Loucy (cell line): ENCODE measurements at regions not wholly inside any gene's neighbourhood (a gene's known extent, or its start where the extent isn't known, plus 50 kb on each side); places are given as distances from the start of the nearest gene placed in this dataset.

ENCODE experiments used
- H2AFZ ChIP-seq: fragments of 200-600 bp; sonication (generic); 2 replicates; pipeline ENCODE4 v1.6.0; 2016; ENCODE audit warnings: antibody characterized with exemption, mild to moderate bottlenecking, low read length, moderate library complexity
- H3F3A ChIP-seq: fragments of 200-600 bp; 2 replicates; pipeline ENCODE4 v1.6.0; 2016; ENCODE audit warnings: antibody characterized with exemption, low read depth, mild to moderate bottlenecking
- H3K27me3 ChIP-seq: fragments of 200-600 bp; sonication (generic); 2 replicates; pipeline ENCODE4 v1.6.1; 2014; ENCODE audit warnings: low read length, mild to moderate bottlenecking; ENCODE audit not compliant: insufficient read depth, poor library complexity, severe bottlenecking
- H3K36me3 ChIP-seq: fragments of 200-600 bp; sonication (generic); 2 replicates; pipeline ENCODE4 v1.6.1; 2016; ENCODE audit warnings: low read length; ENCODE audit not compliant: insufficient read depth
- H3K4me1 ChIP-seq: fragments of 200-600 bp; sonication (generic); 2 replicates; pipeline ENCODE4 v1.5.1; 2014; ENCODE audit warnings: low read length, mild to moderate bottlenecking; ENCODE audit not compliant: insufficient read depth, poor library complexity, severe bottlenecking
- H3K4me2 ChIP-seq: fragments of 200-600 bp; sonication (generic); 2 replicates; pipeline ENCODE4 v1.6.0; 2014; ENCODE audit warnings: antibody characterized with exemption, low read length, low read depth, mild to moderate bottlenecking; ENCODE audit not compliant: poor library complexity, severe bottlenecking
- H3K4me3 ChIP-seq: fragments of 200-600 bp; sonication (generic); 2 replicates; pipeline ENCODE4 v1.5.1; 2014; ENCODE audit warnings: low read length, mild to moderate bottlenecking, mixed read lengths; ENCODE audit not compliant: poor library complexity, severe bottlenecking
- H3K79me2 ChIP-seq: fragments of 200-600 bp; sonication (generic); 2 replicates; pipeline ENCODE4 v1.6.1; 2014; ENCODE audit warnings: low read length; ENCODE audit not compliant: insufficient read depth
- H3K9ac ChIP-seq: fragments of 200-600 bp; sonication (generic); 2 replicates; pipeline ENCODE4 v1.6.0; 2014; ENCODE audit warnings: mild to moderate bottlenecking, low read depth, low read length, moderate library complexity; ENCODE audit not compliant: poor library complexity, severe bottlenecking
- H3K9me2 ChIP-seq: fragments of 200-600 bp; sonication (generic); replicated peaks from 2 replicates; pipeline ENCODE4 v1.6.1; 2016; ENCODE audit warnings: low read depth, low read length, mixed read lengths
- H3K9me3 ChIP-seq: fragments of 200-600 bp; sonication (generic); 2 replicates; pipeline ENCODE4 v1.6.1; 2014; ENCODE audit warnings: mild to moderate bottlenecking, antibody characterized with exemption, low read length, low read depth; ENCODE audit not compliant: insufficient read depth
- H4K20me1 ChIP-seq: fragments of 200-600 bp; sonication (generic); 2 replicates; pipeline ENCODE4 v1.6.0; 2014; ENCODE audit warnings: antibody characterized with exemption, low read length, mild to moderate bottlenecking; ENCODE audit not compliant: insufficient read depth, poor library complexity, severe bottlenecking
- CTCF ChIP-seq: fragments of 200-600 bp; sonication (generic); conservative IDR thresholded peaks from 2 replicates; pipeline ENCODE4 v1.5.1; 2014; ENCODE audit warnings: mild to moderate bottlenecking, antibody characterized with exemption, low read length
- EZH2phosphoT487 ChIP-seq: fragments of 200-600 bp; IDR thresholded peaks from 2 replicates; pipeline ENCODE4 v1.6.1; 2018; ENCODE audit warnings: antibody characterized with exemption, mild to moderate bottlenecking, moderate library complexity, borderline replicate concordance

GRCh38 chr5:29547236-29547865, 1646.1 kb upstream of the CDH6 start:
- H3K9me2 ChIP-seq: no peaks in the 10 kb centered on the region
- H4K20me1 ChIP-seq: no peaks in the 10 kb centered on the region
- no peaks in the 10 kb centered on the region for H3K9me3 ChIP-seq
- H3F3A ChIP-seq: no peaks in the 10 kb centered on the region
- H3K4me1 ChIP-seq: no peaks in the 10 kb centered on the region
- H3K79me2 ChIP-seq: no peaks in the 10 kb centered on the region
- H3K36me3 ChIP-seq: no peaks in the 10 kb centered on the region
- H2AFZ ChIP-seq: no peak overlapping the region
- no peak overlapping the region for H3K9ac ChIP-seq
- no peak overlapping the region for H3K4me2 ChIP-seq
- TF ChIP-seq EZH2phosphoT487 (no peak), CTCF (no peak)
- H3K4me3 ChIP-seq: no peak overlapping the region
- no peaks in the 10 kb centered on the region for H3K27me3 ChIP-seq

GRCh38 chr5:29543501-29543900, 1650.0 kb upstream of the CDH6 start:
- H3K9me2 ChIP-seq: no peaks in the 10 kb centered on the region
- no peaks in the 10 kb centered on the region for H3K27me3 ChIP-seq
- H3F3A ChIP-seq: no peaks in the 10 kb centered on the region
- H3K9ac ChIP-seq: no peak overlapping the region
- no peaks in the 10 kb centered on the region for H3K36me3 ChIP-seq
- H3K9me3 ChIP-seq: no peaks in the 10 kb centered on the region
- H3K4me2 ChIP-seq: no peak overlapping the region
- H3K79me2 ChIP-seq: no peaks in the 10 kb centered on the region
- TF ChIP-seq EZH2phosphoT487: no peak
- no peak for TF ChIP-seq CTCF
- H3K4me3 ChIP-seq: no peak overlapping the region
- H4K20me1 ChIP-seq: no peaks in the 10 kb centered on the region
- H2AFZ ChIP-seq: no peak overlapping the region
- H3K4me1 ChIP-seq: no peaks in the 10 kb centered on the region

GRCh38 chr5:29524227-29524626, 1669.3 kb upstream of the CDH6 start:
- Histone ChIP-seq H3K79me2 (no peaks in the 10 kb centered on the region), H3K27me3 (no peaks in the 10 kb centered on the region), H3K4me1 (no peaks in the 10 kb centered on the region), H3K4me3 (no peak overlapping the region), H3K9me3 (no peaks in the 10 kb centered on the region), H3K36me3 (no peaks in the 10 kb centered on the region), H4K20me1 (no peaks in the 10 kb centered on the region), H3F3A (no peaks in the 10 kb centered on the region), H2AFZ (no peak overlapping the region), H3K9me2 (no peaks in the 10 kb centered on the region), H3K4me2 (no peak overlapping the region), H3K9ac (no peak overlapping the region)
- TF ChIP-seq CTCF (no peak), EZH2phosphoT487 (no peak)
